Colon (tissue), 2 donors: ENCODE measurements at regions not wholly inside any gene's neighbourhood (a gene's known extent, or its start where the extent isn't known, plus 50 kb on each side); places are given as distances from the start of the nearest gene placed in this dataset.

Experiments used
- FAIRE-seq: peaks from 2 replicates; lab custom pipeline; 2012; peaks lifted over from hg19 to GRCh38; lab: Jason Lieb, UNC
- donor health status: control.
- donor health status: control.

DNA sequence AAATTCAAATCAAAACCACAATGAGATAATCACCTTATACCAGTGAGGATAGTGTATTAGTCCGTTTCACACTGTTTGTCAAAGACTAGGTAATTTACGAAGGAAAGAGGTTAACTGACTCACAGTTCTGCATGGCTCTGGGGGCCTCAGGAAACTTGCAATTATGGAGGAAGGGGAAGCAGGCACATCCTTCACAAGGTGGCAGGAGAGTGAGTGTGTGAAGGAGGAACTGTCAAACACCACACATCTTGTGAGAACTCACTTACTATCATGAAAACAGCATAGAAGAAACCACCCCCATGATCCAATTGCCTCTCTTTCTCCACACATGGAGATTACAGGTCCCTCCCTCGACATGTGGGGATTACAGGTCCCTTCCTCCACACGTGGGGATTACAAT is 54.7 kb upstream of the TRPC5 start:
- FAIRE-seq: no peak
